IMR-90 (cell line): ENCODE measurements at regions not wholly inside any gene's neighbourhood (a gene's known extent, or its start where the extent isn't known, plus 50 kb on each side); places are given as distances from the start of the nearest gene placed in this dataset.

Experiments used
- ATAC-seq: fragments of 200-7000 bp; cut with Tn5 transposase; 2 replicates; pipeline ENCODE4 v1.9.1; 2020; ENCODE audit warnings: low read depth, mild to moderate bottlenecking, moderate library complexity
- BruUV-seq: library from RNA; stranded (reverse); fragments of 400-500 nt; replicated peaks from 2 replicates; lab custom pipeline; 2021; lab: Mats Ljungman, UMichigan
- CTCF ChIA-PET: fragments of 300-600 bp; formaldehyde crosslinking; extraction: SDS; loops from one replicate; lab custom pipeline; 2021; ENCODE audit warnings: antibody characterized with exemption; lab: Yijun Ruan, JAX
- POLR2A ChIA-PET: fragments of 300-600 bp; sonication (Branson Sonifier 250); formaldehyde crosslinking; loops from one replicate; lab custom pipeline; 2022; ENCODE audit warnings: antibody characterized with exemption; ENCODE audit not compliant: unreplicated experiment; lab: Charles Lee
- DNase-seq: peaks from one replicate; pipeline ENCODE4 v3.0.0; 2013
- H2AFZ ChIP-seq: replicated peaks from 2 replicates; pipeline ENCODE3; 2013; ENCODE audit warnings: low read length, mild to moderate bottlenecking; ENCODE audit not compliant: poor library complexity
- H2AK5ac ChIP-seq: 2 replicates; pipeline ENCODE4 v1.6.1; 2013; ENCODE audit warnings: low read depth, low read length, inconsistent platforms
- H2AK9ac ChIP-seq: replicated peaks from 2 replicates; pipeline ENCODE3; 2013; ENCODE audit warnings: mild to moderate bottlenecking, low read depth, low read length, moderate library complexity; ENCODE audit not compliant: poor library complexity
- H2BK120ac ChIP-seq: 2 replicates; pipeline ENCODE4 v1.6.1; 2013; ENCODE audit warnings: low read depth, low read length, inconsistent platforms
- H2BK15ac ChIP-seq: 3 replicates; pipeline ENCODE4 v1.6.1; 2013; ENCODE audit warnings: low read depth, low read length, inconsistent platforms
- H2BK20ac ChIP-seq: 2 replicates; pipeline ENCODE4 v1.6.1; 2013; ENCODE audit warnings: low read depth, mild to moderate bottlenecking, inconsistent platforms, low read length, moderate library complexity
- H2BK5ac ChIP-seq: 2 replicates; pipeline ENCODE4 v1.6.1; 2013; ENCODE audit warnings: mild to moderate bottlenecking, low read depth, low read length, inconsistent platforms; ENCODE audit not compliant: poor library complexity, severe bottlenecking
- H3K14ac ChIP-seq: replicated peaks from 2 replicates; pipeline ENCODE4 v1.6.1; 2013; ENCODE audit warnings: low read depth, low read length, inconsistent platforms
- H3K18ac ChIP-seq: 2 replicates; pipeline ENCODE4 v1.6.1; 2013; ENCODE audit warnings: low read depth, low read length, control low read depth
- H3K23ac ChIP-seq: 2 replicates; pipeline ENCODE4 v1.6.1; 2013; ENCODE audit warnings: low read depth, low read length, inconsistent platforms
- H3K27ac ChIP-seq: 2 replicates; pipeline ENCODE4 v1.5.1; 2013; ENCODE audit warnings: mild to moderate bottlenecking, control low read depth, low read length; ENCODE audit not compliant: insufficient read depth
- H3K27me3 ChIP-seq: 2 replicates; pipeline ENCODE4 v1.6.1; 2013; ENCODE audit warnings: low read length; ENCODE audit not compliant: control insufficient read depth, insufficient read depth
- H3K36me3 ChIP-seq: 2 replicates; pipeline ENCODE4 v1.6.1; 2013; ENCODE audit warnings: low read length, mixed read lengths; ENCODE audit not compliant: control insufficient read depth, insufficient read depth
- H3K4ac ChIP-seq: 2 replicates; pipeline ENCODE4 v1.6.1; 2013; ENCODE audit warnings: low read depth, low read length, inconsistent platforms
- H3K4me1 ChIP-seq: 2 replicates; pipeline ENCODE4 v1.6.1; 2013; ENCODE audit warnings: low read length, mixed read lengths; ENCODE audit not compliant: control insufficient read depth, insufficient read depth
- H3K4me2 ChIP-seq: 2 replicates; pipeline ENCODE4 v1.6.1; 2013; ENCODE audit warnings: low read depth, mild to moderate bottlenecking, control low read depth, low read length, moderate library complexity
- H3K4me3 ChIP-seq: 2 replicates; pipeline ENCODE4 v1.5.1; 2013; ENCODE audit warnings: low read depth, mild to moderate bottlenecking, control low read depth, low read length, moderate library complexity; ENCODE audit not compliant: insufficient read depth
- H3K56ac ChIP-seq: 2 replicates; pipeline ENCODE4 v1.6.1; 2013; ENCODE audit warnings: low read length, inconsistent platforms; ENCODE audit not compliant: insufficient read depth; ENCODE audit errors: extremely low read depth
- H3K79me1 ChIP-seq, 2 experiments: 2 replicates each; pipeline ENCODE4 v1.6.1; 2013; ENCODE audit warnings: low read length in 2 of 2, inconsistent platforms in 1 of 2, low read depth in 1 of 2
- H3K9ac ChIP-seq: 2 replicates; pipeline ENCODE4 v1.6.1; 2013; ENCODE audit warnings: low read depth, low read length, control low read depth
- H3K9me1 ChIP-seq: 2 replicates; pipeline ENCODE4 v1.6.1; 2013; ENCODE audit warnings: low read length, inconsistent platforms; ENCODE audit not compliant: insufficient read depth
- H3K9me3 ChIP-seq: 2 replicates; pipeline ENCODE4 v1.6.1; 2013; ENCODE audit warnings: low read length; ENCODE audit not compliant: control insufficient read depth, insufficient read depth
- H4K20me1 ChIP-seq: 2 replicates; pipeline ENCODE4 v1.6.1; 2013; ENCODE audit warnings: low read length, inconsistent platforms; ENCODE audit not compliant: insufficient read depth
- H4K5ac ChIP-seq: 2 replicates; pipeline ENCODE4 v1.6.1; 2013; ENCODE audit warnings: mild to moderate bottlenecking, low read depth, low read length, control low read depth
- H4K8ac ChIP-seq, 2 experiments: 2 replicates each; pipeline ENCODE4 v1.6.1; 2013; ENCODE audit warnings: low read depth in 2 of 2, low read length in 2 of 2, control low read depth in 1 of 2, inconsistent platforms in 1 of 2
- H4K91ac ChIP-seq: 2 replicates; pipeline ENCODE4 v1.6.1; 2013; ENCODE audit warnings: low read depth, low read length, inconsistent platforms; ENCODE audit not compliant: insufficient read depth
- BHLHE40 ChIP-seq: fragments of 150-350 bp; IDR thresholded peaks from 2 replicates; pipeline ENCODE4 v1.6.1; 2016; ENCODE audit warnings: mild to moderate bottlenecking, low read depth, low read length
- CEBPB ChIP-seq: IDR thresholded peaks from 2 replicates; pipeline ENCODE4 v1.6.1; 2012; ENCODE audit warnings: low read depth, low read length, improper control_type of control experiment
- CTCF ChIP-seq: conservative IDR thresholded peaks from 2 replicates; pipeline ENCODE4 v1.5.1; 2012; ENCODE audit warnings: mild to moderate bottlenecking, low read depth, low read length, improper control_type of control experiment
- ELK1 ChIP-seq: fragments of 150-350 bp; IDR thresholded peaks from 2 replicates; pipeline ENCODE4 v1.6.1; 2016; ENCODE audit warnings: low read depth, mild to moderate bottlenecking, low read length, moderate library complexity, borderline replicate concordance
- MAZ ChIP-seq: IDR thresholded peaks from 2 replicates; pipeline ENCODE4 v1.6.1; 2012; ENCODE audit warnings: low read depth, mild to moderate bottlenecking, low read length, improper control_type of control experiment, moderate library complexity, borderline replicate concordance
- MXI1 ChIP-seq: IDR thresholded peaks from 2 replicates; pipeline ENCODE4 v1.6.1; 2012; ENCODE audit warnings: low read depth, mild to moderate bottlenecking, low read length, moderate library complexity, borderline replicate concordance
- NFE2L2 ChIP-seq: fragments of 150-350 bp; IDR thresholded peaks from 2 replicates; pipeline ENCODE4 v1.6.1; 2016; ENCODE audit warnings: low read depth, mild to moderate bottlenecking, low read length
- POLR2A ChIP-seq: IDR thresholded peaks from 2 replicates; pipeline ENCODE4 v1.6.1; 2012; ENCODE audit warnings: mild to moderate bottlenecking, low read depth, low read length
- RAD21 ChIP-seq: IDR thresholded peaks from 2 replicates; pipeline ENCODE4 v1.6.1; 2012; ENCODE audit warnings: low read length, improper control_type of control experiment
- RCOR1 ChIP-seq: IDR thresholded peaks from 2 replicates; pipeline ENCODE4 v1.6.1; 2012; ENCODE audit warnings: mild to moderate bottlenecking, low read length, improper control_type of control experiment; ENCODE audit not compliant: insufficient replicate concordance
- SMC3 ChIP-seq: fragments of 150-350 bp; IDR thresholded peaks from 2 replicates; pipeline ENCODE4 v1.6.1; 2016; ENCODE audit warnings: low read depth, mild to moderate bottlenecking, antibody characterized with exemption, low read length, moderate library complexity
- whole genome bisulfite sequencing, 2 experiments: methylation state at CpG; one replicate each; pipeline versions ENCODE4 v1.1.5 to v1.1.7; 2013; ENCODE audit warnings: missing lambda C conversion rate in 2 of 2; ENCODE audit not compliant: insufficient read length in 1 of 2; ENCODE audit errors: extremely low coverage in 2 of 2; 5-methylcytosine and 5-hydroxymethylcytosine counted together
- dilution Hi-C: fragments of 300-500 bp; cut with HindIII; formaldehyde crosslinking; loops from one replicate; pipeline ENCODE4 v1.14.3; 2018; ENCODE audit warnings: low sequenced_read_pairs; ENCODE audit not compliant: unreplicated experiment
- in situ Hi-C: fragments of 300-500 bp; cut with MboI; formaldehyde crosslinking; loops from 3 replicates; pipeline ENCODE4 v1.14.3; 2019; ENCODE audit warnings: low sequenced_read_pairs, inconsistent platforms, mixed read lengths
- intact Hi-C: fragments of 100-400 bp; cut with micrococcal nuclease; formaldehyde crosslinking; loops from 2 replicates; pipeline ENCODE4 v1.10.0; 2022

- no peak for TF ChIP-seq CTCF
Measured at GRCh38 chr9:16223074-16223871, 647.2 kb downstream of the BNC2 start (continued).

GRCh38 chr9:16230731-16231130 lies 639.7 kb downstream of the BNC2 start:
- Histone ChIP-seq H2AK9ac (no peak overlapping the region), H2AFZ (no peak overlapping the region), H3K9me3 (peaks cover 14% of the 10 kb centered on the region), H3K14ac (no peak overlapping the region), H2BK15ac (no peak overlapping the region), H3K4me3 (no peak overlapping the region), H3K23ac (no peak overlapping the region), H2BK5ac (no peak overlapping the region), H3K56ac (no peak overlapping the region), H4K91ac (no peak overlapping the region), H4K8ac (no peak overlapping the region), H3K36me3 (no peaks in the 10 kb centered on the region), H3K18ac (no peak overlapping the region), H3K9me1 (no peaks in the 10 kb centered on the region), H3K4me1 (no peaks in the 10 kb centered on the region), H3K27me3 (peaks cover 8% of the 10 kb centered on the region), H3K27ac (no peak overlapping the region), H3K79me1 (no peaks in the 10 kb centered on the region), H2AK5ac (no peak overlapping the region), H3K9ac (no peak overlapping the region), H3K4ac (no peak overlapping the region), H3K4me2 (no peak overlapping the region), H2BK120ac (no peak overlapping the region), H4K20me1 (no peaks in the 10 kb centered on the region), H4K5ac (no peak overlapping the region), H2BK20ac (no peak overlapping the region)
- intact Hi-C loops, result no loop called here
- ChIA-PET POLR2A (no interaction called here), CTCF (no interaction called here)
- BruUV-seq, result no TSS peak
- dilution Hi-C loops, result no loop called here
- DNase-seq, result no peak
- in situ Hi-C loops, result no loop called here
- WGBS, 2 experiments, result 98% methylated on average over 5 of the region's 10 CpGs; no CpG with 5 or more reads in 1 of the 2 experiments
- TF ChIP-seq POLR2A, result no peak
- no peak for TF ChIP-seq CTCF
- no peak for TF ChIP-seq SMC3
- no peak for TF ChIP-seq MXI1
- no peak for TF ChIP-seq ELK1
- TF ChIP-seq RCOR1, result no peak
- no peak for TF ChIP-seq BHLHE40
- no peak for TF ChIP-seq MAZ
- no peak for TF ChIP-seq CEBPB
- TF ChIP-seq RAD21, result no peak
- no peak for TF ChIP-seq NFE2L2
- no peak for ATAC-seq
